ENCODE measurements at regions not wholly inside any gene's neighbourhood (a gene's known extent, or its start where the extent isn't known, plus 50 kb on each side); places are given as distances from the start of the nearest gene placed in this dataset.

- Histone ChIP-seq H3K9ac (ENCODE audit: low read depth in 1 of 2, low read length in 2 of 2) (no peak overlapping the region), H3K27me3 (ENCODE audit: control insufficient read depth in 4 of 4, insufficient read depth in 4 of 4, low read length in 3 of 4) (no peaks in the 10 kb centered on the region), H3K36me3 (ENCODE audit: control insufficient read depth in 4 of 4, insufficient read depth in 3 of 4, low read depth in 1 of 4, low read length in 3 of 4) (no peaks in the 10 kb centered on the region), H3K27ac (ENCODE audit: low read depth in 1 of 2, low read length in 2 of 2) (no peak overlapping the region), H3K4me3 (ENCODE audit: low read depth in 1 of 3, low read length in 3 of 3) (no peak overlapping the region), H3K9me3 (ENCODE audit: control insufficient read depth in 4 of 4, low read length in 3 of 4) (peaks cover 0 to 1% (median 0%) of the 10 kb centered on the region in 4 donors), H3K4me1 (ENCODE audit: control insufficient read depth in 4 of 4, insufficient read depth in 4 of 4, low read length in 3 of 4) (no peaks in the 10 kb centered on the region)
- WGBS: 89% methylated on average over 2 of the region's 2 CpGs
- no peak for DNase-seq (ENCODE audit: low spot score)
- TF ChIP-seq SP1 (IDR thresholded peaks at IDR 0.05): no peak
- TF ChIP-seq REST (IDR thresholded peaks at IDR 0.05): no peak
- no peak for TF ChIP-seq NR2F2 (IDR thresholded peaks at IDR 0.05)
- TF ChIP-seq GABPA (IDR thresholded peaks at IDR 0.05 in 1 of 2, conservative IDR thresholded peaks at IDR 0.05 in 1 of 2): no peak
- no peak for TF ChIP-seq HNF4G (IDR thresholded peaks at IDR 0.05)
- TF ChIP-seq FOXA1 (IDR thresholded peaks at IDR 0.05): no peak
- TF ChIP-seq CTCF (IDR thresholded peaks at IDR 0.05; ENCODE audit: low read depth, low read length, missing input control): no peak
- no peak for TF ChIP-seq YY1 (IDR thresholded peaks at IDR 0.05)
- no peak for TF ChIP-seq TAF1 (conservative IDR thresholded peaks at IDR 0.05)
- TF ChIP-seq ZBTB33 (IDR thresholded peaks at IDR 0.05): no peak
- no peak for TF ChIP-seq MAX (IDR thresholded peaks at IDR 0.05)
- no peak for TF ChIP-seq RXRA (IDR thresholded peaks at IDR 0.05)
These were observed 819.8 kb downstream of the GATA3 start for GRCh38 chr10:8874268-8874667.

- no peak overlapping the region for H3K4me3 ChIP-seq (ENCODE audit: low read depth in 1 of 3, low read length in 3 of 3)
- H3K27me3 ChIP-seq (ENCODE audit: control insufficient read depth in 4 of 4, insufficient read depth in 4 of 4, low read length in 3 of 4): no peaks in the 10 kb centered on the region
- DNase-seq (ENCODE audit: low spot score): no peak
- WGBS: 83% methylated on average over 3 of the region's 3 CpGs
- no peak overlapping the region for H3K9ac ChIP-seq (ENCODE audit: low read depth in 1 of 2, low read length in 2 of 2)
- H3K36me3 ChIP-seq (ENCODE audit: control insufficient read depth in 4 of 4, insufficient read depth in 3 of 4, low read depth in 1 of 4, low read length in 3 of 4): no peaks in the 10 kb centered on the region
- H3K9me3 ChIP-seq (ENCODE audit: control insufficient read depth in 4 of 4, low read length in 3 of 4): peaks cover 0 to 1% (median 0%) of the 10 kb centered on the region in 4 donors
- H3K27ac ChIP-seq (ENCODE audit: low read depth in 1 of 2, low read length in 2 of 2): no peak overlapping the region
- no peaks in the 10 kb centered on the region for H3K4me1 ChIP-seq (ENCODE audit: control insufficient read depth in 4 of 4, insufficient read depth in 4 of 4, low read length in 3 of 4)
- TF ChIP-seq REST (IDR thresholded peaks at IDR 0.05) (no peak), FOXA2 (IDR thresholded peaks at IDR 0.05) (no peak), MAX (IDR thresholded peaks at IDR 0.05) (no peak)
These were observed 820.5 kb downstream of the GATA3 start for GRCh38 chr10:8874972-8875371.
